ENCODE measurements at regions not wholly inside any gene's neighbourhood (a gene's known extent, or its start where the extent isn't known, plus 50 kb on each side); places are given as distances from the start of the nearest gene placed in this dataset.
A peak's percentile ranks its signal among the peaks of the same experiment; 100 is the strongest.

DNA sequence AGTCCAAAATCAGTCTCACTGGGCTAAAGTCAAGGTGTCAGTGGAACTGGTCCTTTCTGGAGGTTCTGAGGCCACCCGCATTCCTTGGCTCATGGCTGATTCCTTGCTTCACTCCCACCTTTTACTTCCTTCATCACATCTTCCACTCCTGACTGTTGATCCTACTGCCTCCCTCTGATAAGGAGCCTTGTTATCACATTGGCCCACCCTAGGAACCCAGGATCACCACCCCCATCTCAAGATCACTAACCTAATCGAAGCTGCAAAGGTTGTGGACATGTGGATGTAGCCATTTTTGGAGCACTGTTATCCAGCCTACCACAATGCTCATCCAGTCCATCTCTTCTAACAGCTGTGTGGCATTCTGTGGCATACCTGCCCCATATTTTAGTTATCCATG lies 87.2 kb downstream of the TNFAIP3 start:
- no peak overlapping the region for H3K4me3 ChIP-seq (ENCODE audit: low read depth, low read length)
- TF ChIP-seq, protein P1, sequence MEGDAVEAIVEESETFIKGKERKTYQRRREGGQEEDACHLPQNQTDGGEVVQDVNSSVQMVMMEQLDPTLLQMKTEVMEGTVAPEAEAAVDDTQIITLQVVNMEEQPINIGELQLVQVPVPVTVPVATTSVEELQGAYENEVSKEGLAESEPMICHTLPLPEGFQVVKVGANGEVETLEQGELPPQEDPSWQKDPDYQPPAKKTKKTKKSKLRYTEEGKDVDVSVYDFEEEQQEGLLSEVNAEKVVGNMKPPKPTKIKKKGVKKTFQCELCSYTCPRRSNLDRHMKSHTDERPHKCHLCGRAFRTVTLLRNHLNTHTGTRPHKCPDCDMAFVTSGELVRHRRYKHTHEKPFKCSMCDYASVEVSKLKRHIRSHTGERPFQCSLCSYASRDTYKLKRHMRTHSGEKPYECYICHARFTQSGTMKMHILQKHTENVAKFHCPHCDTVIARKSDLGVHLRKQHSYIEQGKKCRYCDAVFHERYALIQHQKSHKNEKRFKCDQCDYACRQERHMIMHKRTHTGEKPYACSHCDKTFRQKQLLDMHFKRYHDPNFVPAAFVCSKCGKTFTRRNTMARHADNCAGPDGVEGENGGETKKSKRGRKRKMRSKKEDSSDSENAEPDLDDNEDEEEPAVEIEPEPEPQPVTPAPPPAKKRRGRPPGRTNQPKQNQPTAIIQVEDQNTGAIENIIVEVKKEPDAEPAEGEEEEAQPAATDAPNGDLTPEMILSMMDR (IDR thresholded peaks at IDR 0.05; ENCODE audit: control insufficient read depth, extremely low read depth, insufficient read depth), result no peak
- no peak for DNase-seq (ENCODE audit: low read depth)

DNA sequence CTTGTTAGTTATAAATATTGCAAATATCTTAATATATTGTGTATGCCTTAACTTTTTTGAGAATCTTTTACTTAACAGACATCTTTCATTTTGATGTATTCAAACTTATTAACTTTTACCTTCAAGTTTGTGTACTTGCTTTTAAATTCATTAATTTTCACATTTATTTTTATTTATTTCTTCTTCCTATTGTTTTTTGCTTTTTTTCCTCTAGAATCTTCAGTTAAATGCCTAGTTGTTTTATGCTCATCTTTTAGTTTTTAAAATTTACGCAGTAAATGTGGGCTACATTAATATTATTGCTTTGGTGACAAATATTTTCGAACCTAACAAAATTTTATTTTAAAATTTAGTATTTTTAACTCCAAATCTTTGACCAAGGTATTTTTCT lies 89.0 kb downstream of the TNFAIP3 start:
- TF ChIP-seq, protein P1 (IDR thresholded peaks at IDR 0.05; ENCODE audit: control insufficient read depth, extremely low read depth, insufficient read depth), result no peak
- no peak overlapping the region for H3K4me3 ChIP-seq (ENCODE audit: low read depth, low read length)
- DNase-seq (ENCODE audit: low read depth), result no peak

DNA sequence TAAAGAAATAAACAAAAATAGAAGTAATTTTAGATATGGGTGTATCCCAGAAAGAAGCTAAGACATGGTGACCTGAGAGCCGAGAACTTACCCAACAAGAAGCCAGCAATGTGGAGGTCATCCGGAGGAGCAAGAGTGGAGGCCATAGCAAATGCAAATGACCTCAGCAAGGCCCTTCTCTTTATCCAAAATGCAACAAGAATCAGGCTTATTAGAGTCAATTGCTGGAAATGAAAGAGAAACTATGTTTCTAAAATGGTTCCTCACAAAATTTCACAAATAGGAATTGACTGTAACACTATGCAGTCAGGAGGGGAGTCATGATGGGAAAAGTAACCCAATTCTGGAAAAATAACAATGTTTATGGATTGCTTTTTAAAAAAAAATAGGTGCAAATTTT lies 90.4 kb downstream of the TNFAIP3 start:
- H3K4me3 ChIP-seq (ENCODE audit: low read depth, low read length), result no peak overlapping the region
- no peak for DNase-seq (ENCODE audit: low read depth)
- TF ChIP-seq, protein P1 (IDR thresholded peaks at IDR 0.05; ENCODE audit: control insufficient read depth, extremely low read depth, insufficient read depth), result no peak

DNA sequence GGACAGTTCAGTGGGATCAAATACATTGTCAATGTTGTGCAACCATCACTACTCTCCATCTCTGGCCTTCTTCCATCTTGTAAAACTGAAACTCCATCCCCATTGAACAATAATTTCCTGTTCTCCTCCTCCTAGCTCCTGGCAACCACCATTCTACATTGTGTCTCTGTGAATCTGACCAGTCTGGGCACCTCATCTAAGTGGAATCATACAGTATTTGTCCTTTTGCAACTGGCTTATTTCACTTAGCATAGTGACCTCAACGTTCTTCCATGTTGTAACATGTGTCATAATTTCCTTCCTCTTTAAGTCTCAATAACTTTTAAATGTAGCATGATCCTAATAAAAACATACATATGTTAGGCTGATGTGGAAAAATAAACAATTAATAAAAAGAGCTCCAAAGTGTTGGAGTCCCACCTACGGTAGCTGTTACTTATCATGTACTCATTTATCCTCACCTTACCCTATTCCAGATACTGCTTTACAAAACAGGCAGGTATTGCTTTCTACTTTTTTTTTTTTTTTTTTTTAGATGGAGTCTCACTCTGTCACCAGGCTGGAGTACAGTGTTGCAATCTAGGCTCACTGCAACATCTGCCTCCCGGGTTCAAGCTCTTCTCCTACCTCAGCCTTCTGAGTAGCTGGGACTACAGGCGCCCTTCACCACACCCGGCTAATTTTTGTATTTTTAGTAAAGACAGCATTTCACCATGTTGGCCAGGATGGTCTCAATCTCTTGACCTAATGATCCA lies 91.9 kb downstream of the TNFAIP3 start:
- TF ChIP-seq, protein P1 (IDR thresholded peaks at IDR 0.05; ENCODE audit: control insufficient read depth, extremely low read depth, insufficient read depth), result no peak
- peak; percentile 28 for DNase-seq (ENCODE audit: low read depth)
- H3K4me3 ChIP-seq (ENCODE audit: low read depth, low read length), result no peak overlapping the region

DNA sequence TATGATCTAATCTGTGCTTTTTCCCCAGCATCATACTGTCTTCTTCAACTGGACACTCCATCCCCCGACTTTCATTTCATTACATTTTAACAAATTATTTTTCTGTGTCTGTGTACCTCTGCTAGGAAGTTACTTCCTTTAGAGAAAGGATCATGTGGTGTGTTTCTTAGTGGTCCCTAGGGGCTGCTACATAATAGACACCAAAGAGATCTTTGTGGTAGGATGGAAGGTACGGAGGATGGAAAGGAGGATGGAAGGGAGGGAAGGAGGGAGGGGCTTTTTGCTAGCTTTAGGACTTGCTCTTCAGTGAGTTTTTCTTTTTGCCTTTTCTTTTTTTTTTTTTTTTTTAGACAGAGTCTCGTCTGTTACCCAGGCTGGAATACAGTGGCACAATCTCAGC lies 95.7 kb downstream of the TNFAIP3 start:
- H3K4me3 ChIP-seq (ENCODE audit: low read depth, low read length), result no peak overlapping the region
- DNase-seq (ENCODE audit: low read depth), result no peak
- TF ChIP-seq, protein P1 (IDR thresholded peaks at IDR 0.05; ENCODE audit: control insufficient read depth, extremely low read depth, insufficient read depth), result no peak

DNA sequence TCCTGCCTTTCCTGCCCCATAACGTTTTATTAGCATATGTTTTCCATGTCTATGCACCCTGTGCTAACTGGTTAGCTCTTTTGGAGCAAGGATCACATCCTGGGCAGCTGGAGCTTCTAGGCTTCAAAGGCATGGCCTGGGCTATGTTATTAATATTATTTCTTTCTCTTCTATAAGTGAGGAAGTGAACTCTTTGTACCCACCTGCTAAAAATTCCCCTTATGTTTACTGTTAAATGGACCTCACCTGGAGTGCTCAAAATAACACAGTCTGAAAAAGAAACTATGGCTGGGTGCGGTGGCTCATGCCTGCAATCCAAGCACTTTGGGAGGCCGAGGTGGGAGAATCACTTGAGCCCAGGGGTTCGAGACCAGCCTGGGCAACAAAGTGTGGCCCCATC lies 97.8 kb downstream of the TNFAIP3 start:
- DNase-seq (ENCODE audit: low read depth), result no peak

More for the DNA sequence above, 97.8 kb downstream of the TNFAIP3 start:
- no peak overlapping the region for H3K4me3 ChIP-seq (ENCODE audit: low read depth, low read length)
- TF ChIP-seq, protein P1 (IDR thresholded peaks at IDR 0.05; ENCODE audit: control insufficient read depth, extremely low read depth, insufficient read depth), result no peak

Measured in LNCaP clone FGC (cell line).